ENCODE measurements at regions not wholly inside any gene's neighbourhood (a gene's known extent, or its start where the extent isn't known, plus 50 kb on each side); places are given as distances from the start of the nearest gene placed in this dataset.

DNA sequence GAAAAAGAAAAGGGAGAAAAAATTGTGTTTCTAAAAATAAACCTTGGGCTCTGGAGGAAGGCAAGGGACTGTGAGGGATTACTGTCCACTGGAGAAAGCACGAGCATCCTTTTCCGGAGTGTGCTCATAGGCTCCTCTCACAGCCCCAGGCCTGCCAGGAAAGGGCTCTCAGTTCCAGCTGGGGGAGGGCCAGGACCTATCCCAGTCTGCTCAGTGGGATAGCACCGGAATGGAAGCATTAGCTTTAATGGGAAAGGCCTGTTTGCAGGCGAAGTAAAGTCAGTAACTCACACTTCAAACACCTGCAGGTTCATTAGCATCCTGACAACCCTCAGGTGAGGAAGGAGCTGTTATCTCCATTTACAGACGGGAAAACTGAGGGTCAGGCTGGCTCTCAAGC, 113.9 kb upstream of the USP24 start:
- no peak for DNase-seq

GRCh38 chr1:55326496-55327243, 111.5 kb upstream of the USP24 start:
- DNase-seq = no peak

- no peak for DNase-seq
Measured at GRCh38 chr1:55323760-55324159, 108.6 kb upstream of the USP24 start.

GRCh38 chr1:55322842-55323241, 107.7 kb upstream of the USP24 start:
- DNase-seq = no peak

DNA sequence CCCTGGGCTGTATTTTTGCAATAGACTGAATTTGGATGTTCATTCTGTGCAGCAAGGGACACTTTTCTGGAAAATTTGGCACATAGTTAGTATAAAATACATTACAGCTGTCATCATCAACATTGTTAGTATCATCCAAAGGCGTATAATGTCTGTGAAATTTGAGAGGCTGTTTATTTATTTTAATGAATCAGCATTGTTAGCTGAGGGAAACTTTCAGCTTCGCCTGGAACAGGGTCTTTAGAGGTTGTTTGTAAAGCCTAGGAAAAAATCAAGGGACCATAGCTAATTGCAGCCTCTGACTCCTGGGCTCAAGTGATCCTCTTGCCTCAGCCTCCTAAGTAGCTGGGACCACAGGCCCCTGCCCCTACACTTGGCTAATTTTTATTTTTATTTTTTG, 106.8 kb upstream of the USP24 start:
- no peak for DNase-seq

DNA sequence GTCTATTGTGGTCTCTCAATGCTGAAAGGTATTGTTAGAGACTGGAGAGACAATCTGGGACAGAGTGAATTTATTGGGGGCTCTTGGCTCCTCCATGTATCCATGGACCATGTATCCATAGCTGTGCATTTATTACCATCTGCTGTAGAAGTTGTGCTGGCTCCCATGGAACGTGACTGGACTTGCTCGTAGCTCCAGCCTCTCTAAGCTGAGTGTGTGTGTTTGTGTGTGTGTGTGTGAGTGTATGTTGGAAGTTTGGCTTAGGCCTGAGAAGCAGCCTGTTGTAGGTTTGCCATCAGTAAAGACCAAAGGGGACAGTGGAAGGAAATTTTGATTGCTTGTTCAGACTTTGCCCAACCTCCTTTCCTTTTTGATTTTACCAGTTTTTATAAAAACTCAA, 105.7 kb upstream of the USP24 start:
- DNase-seq = no peak

GRCh38 chr1:55318116-55318817, 103.1 kb upstream of the USP24 start:
- no peak for DNase-seq

DNA sequence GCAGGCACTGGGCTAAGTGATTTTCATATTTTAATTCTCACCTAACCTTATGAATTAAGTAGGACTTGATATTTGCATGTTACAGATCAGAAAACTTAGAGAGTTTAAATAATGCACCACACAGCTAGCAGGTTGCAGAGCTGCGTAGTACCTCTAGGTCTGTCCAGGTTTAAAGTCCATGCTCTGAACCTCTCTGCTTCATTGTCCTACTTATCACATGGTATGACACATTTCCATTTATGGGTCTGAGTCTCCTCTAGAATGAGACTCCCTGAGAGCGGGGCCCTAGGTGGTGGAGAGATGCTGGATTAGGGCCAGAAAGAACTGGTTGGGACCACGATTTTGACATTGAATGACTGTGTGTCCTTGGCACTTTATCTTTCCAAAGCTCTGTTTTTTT, 102.5 kb upstream of the USP24 start:
- DNase-seq = no peak

GRCh38 chr1:55316947-55317662, 101.9 kb upstream of the USP24 start:
- no peak for DNase-seq

- no peak for DNase-seq
Measured at GRCh38 chr1:55316502-55316901, 101.3 kb upstream of the USP24 start.

- DNase-seq = no peak
Measured at GRCh38 chr1:55315552-55315951, 100.4 kb upstream of the USP24 start.

DNA sequence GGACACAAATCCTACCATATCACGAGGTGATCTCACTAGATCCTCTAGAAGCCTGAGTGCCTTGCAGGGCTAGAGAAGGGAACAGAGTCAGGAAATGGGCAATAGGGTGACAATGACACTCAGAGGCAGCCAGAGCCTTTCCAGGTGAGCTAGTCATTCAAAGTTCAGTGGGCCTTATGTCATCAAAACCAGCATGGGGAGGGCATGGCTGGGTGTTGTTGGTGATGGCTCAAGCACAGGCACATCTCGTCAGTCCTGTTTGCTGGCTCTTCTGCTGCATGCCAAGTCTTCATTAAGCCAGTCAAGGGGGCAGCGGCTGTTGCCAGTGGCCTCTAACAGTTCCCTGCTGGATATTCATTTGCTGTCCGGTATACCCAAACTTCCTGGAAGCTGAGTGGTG, 99.6 kb upstream of the USP24 start:
- DNase-seq = no peak

- no peak for DNase-seq
Measured at GRCh38 chr1:55313903-55314302, 98.7 kb upstream of the USP24 start.

DNA sequence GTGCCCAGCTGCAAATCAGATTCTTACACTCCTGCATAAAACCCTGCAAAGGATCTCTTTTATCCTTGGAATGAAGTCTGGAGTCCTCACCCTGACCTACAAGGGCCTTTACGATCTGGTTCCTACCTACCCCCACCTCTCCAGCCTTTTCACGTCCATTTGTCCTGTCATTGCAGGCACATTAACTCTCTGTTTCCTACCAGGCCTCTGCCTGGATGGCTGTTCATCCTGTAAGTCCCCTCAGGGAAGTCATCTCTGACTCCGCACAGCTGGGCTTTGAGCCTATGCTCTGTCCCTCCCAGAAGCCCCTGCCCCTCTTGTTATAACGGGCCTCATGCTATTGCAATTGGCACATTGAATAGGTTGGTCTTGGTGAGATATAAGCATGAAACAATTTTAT, 96.8 kb upstream of the USP24 start:
- no peak for DNase-seq

GRCh38 chr1:55311057-55311641, 96.0 kb upstream of the USP24 start:
- no peak for DNase-seq

GRCh38 chr1:55310505-55310971, 95.4 kb upstream of the USP24 start:
- DNase-seq = no peak

GRCh38 chr1:55309786-55310504, 94.8 kb upstream of the USP24 start:
- no peak for DNase-seq

- no peak for DNase-seq
Measured at GRCh38 chr1:55309053-55309452, 93.9 kb upstream of the USP24 start.

DNA sequence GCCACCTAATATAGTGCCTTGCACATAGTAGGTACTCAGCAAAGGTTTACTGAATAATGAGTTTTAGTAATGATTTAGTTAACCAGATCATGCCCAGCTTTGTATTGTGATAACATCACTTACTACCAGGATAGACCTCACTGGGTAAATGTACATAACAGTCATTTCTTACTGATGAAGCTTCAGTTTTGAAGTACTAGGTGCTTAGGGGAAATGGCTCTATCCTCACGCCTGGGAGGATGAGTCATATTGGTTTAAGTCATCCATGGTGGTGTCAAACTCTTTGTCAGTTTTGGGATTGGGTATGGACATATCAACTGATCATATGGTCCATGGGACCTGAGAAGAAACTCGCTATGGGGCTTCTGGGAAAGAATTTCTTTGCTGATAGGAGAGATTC, 90.6 kb upstream of the USP24 start:
- no peak for DNase-seq

DNA sequence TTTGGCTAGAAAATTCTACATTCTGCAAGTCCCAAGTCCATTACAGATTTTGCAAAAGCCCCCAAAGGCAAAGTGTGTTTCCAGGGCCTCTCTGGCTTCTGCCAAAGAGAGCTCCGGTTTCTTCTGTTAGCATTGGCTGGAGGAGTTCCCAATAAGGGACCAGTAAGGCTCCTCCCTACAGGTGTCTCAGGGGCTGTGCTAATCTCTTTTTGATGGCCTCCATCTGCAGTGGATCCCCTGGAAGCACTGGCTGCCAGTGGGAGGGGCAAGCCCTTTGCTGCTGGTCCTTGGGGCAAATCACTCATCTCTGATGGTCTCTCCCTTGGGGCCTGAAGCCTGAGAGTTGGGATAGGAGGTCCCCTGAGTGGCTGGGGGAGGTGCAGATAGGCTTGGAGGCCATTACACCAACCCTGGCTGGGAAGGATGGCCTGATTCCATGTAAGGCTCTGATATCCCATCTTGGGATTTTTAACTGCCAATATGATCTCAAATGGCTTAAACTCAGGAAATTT, 89.1 kb upstream of the USP24 start:
- DNase-seq = no peak

GRCh38 chr1:55302972-55303371, 87.8 kb upstream of the USP24 start:
- no peak for DNase-seq

DNA sequence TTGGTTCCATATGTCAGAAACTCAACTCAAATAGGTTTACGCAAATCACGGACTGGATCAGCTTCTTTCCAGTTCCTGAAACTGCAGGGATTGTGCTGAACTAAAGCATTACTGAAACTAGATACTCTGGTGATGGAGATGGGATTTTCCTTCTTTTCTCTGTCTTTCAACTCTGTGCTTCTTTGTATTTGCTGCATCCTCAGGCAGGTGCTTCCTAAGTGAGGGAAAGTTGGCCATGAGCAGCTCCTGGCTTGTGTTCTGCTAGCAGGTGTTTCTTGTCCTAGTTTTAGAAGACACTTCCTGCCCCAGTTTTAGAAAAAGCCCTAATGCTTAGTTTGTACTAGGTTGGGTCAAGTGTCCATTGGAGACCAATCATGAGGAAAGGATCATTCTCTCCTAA, 86.7 kb upstream of the USP24 start:
- DNase-seq = no peak

DNA sequence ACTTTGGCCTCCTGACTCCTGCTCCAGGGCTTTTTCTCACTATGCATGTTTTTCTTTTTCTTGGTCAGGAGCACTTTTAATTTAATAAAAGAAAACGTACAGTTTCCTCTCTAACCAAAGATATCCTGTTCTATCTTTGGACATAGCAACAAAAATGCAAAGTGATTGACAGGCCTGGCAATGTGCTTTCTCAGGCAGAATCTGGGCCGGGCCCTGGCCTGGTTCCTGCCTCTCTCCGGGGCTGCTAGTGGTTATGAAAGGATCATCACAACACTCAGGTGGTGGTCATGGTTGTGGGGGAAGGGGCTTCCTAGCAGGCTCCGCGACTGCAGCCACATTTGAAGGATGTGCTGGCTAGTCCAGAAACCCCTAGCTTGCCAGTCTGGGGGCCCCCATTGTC, 85.8 kb upstream of the USP24 start:
- DNase-seq = no peak
